GM12872 (cell line): ENCODE measurements at regions not wholly inside any gene's neighbourhood (a gene's known extent, or its start where the extent isn't known, plus 50 kb on each side); places are given as distances from the start of the nearest gene placed in this dataset.

Source experiments
- TF ChIP-seq, protein P1 (sequence below): IDR thresholded peaks from 3 replicates; pipeline ENCODE4 v1.5.1; 2011; ENCODE audit warnings: low read depth, mild to moderate bottlenecking, low read length, moderate library complexity; ENCODE audit not compliant: insufficient read depth

DNA sequence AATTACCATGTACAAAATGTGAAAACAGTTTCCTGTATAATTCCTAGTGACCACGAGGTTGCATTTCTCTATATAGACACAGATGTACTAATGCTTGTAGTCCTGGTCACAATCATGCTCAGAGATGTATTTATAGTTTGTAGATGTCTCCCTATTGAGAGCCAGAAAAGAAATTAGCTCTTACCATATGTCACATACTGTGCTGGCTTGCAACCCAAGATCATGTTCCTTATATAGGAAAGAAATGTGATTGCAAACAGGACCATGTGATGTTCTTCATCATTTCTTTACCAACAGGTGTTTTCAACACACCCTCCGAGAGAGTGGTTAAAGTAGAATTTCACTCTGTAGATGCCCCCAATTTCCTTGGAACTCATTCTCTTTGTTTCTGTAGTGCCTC lies 369.4 kb downstream of the CBLN4 start:
- TF ChIP-seq, protein P1, sequence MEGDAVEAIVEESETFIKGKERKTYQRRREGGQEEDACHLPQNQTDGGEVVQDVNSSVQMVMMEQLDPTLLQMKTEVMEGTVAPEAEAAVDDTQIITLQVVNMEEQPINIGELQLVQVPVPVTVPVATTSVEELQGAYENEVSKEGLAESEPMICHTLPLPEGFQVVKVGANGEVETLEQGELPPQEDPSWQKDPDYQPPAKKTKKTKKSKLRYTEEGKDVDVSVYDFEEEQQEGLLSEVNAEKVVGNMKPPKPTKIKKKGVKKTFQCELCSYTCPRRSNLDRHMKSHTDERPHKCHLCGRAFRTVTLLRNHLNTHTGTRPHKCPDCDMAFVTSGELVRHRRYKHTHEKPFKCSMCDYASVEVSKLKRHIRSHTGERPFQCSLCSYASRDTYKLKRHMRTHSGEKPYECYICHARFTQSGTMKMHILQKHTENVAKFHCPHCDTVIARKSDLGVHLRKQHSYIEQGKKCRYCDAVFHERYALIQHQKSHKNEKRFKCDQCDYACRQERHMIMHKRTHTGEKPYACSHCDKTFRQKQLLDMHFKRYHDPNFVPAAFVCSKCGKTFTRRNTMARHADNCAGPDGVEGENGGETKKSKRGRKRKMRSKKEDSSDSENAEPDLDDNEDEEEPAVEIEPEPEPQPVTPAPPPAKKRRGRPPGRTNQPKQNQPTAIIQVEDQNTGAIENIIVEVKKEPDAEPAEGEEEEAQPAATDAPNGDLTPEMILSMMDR, result no peak

DNA sequence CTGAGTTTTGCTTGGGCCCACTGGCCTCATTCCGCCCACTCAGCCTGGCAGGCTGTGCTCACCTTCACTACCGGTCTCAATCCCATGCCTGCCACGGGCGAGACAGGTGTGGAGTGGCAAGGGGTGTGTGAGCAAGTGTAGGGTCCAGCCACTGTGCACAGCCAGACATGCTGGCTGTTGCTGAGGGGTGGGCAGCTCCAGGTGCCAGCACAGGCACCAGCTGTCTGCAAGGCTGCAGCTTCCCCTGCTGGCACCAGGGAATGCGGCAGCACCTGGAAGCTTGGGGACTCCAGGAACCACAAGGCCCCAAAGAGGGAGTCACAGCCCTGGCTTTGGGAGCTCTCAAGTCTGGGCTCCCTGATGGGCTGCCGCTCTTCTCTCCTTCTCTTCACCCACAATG lies 372.7 kb downstream of the CBLN4 start:
- TF ChIP-seq, protein P1, result no peak

DNA sequence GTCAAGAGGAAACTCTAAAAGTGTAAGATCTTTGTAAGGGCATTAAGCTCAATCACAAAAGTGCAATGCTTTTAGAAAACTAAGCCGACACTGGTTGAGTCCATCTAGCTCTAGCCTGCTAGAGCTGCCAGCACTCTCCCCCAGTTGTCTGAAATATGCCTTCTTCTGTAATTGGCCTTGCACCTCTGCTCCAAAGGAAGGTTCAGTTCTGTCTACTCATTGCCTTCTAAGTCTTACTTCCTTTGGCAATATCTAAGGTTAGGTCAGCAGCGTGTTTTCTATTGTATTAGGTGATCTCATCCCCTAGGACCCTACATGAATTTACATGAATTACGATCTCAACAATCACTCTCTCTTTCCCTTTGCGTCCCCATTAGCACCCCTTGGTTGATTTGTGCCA lies 378.6 kb downstream of the CBLN4 start:
- TF ChIP-seq, protein P1, result no peak

DNA sequence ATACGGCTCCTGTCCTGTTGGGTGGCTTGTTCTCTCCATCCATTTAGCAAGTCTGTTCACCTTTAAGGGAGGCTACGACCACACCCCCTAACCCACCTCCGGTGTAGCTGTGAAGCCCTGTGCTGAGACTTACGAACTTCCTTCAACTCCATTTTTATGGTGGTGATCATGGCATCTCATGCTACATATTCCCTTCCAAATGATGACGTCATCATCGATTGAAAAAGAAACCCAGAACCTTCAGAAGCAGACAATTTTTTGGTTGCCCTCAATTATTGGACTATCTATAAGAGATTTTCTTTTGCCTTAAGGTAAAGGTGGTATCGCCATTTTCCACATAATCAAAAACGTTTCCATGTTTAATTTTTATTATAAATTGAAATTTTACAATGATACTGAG lies 389.0 kb downstream of the CBLN4 start:
- TF ChIP-seq, protein P1, result no peak

DNA sequence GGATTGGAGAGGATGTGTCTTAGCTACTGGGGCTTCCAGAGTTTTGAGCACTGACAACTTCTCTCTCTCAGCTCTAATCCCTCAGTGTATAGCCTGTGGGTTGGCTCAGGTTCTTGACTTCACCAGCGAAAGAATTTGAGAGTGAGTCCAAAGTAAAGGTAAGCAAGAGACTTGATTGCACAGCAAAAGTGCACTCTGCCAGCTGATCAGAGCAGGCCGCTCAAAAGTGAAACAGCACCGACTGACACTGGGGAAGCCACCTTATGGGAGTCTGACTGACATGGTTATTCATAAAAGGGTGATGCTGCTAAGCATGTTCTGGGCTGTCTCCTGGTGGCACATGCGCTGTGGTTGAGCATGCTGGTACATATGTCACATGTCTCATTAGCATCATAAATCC lies 389.5 kb downstream of the CBLN4 start:
- TF ChIP-seq, protein P1, result no peak

DNA sequence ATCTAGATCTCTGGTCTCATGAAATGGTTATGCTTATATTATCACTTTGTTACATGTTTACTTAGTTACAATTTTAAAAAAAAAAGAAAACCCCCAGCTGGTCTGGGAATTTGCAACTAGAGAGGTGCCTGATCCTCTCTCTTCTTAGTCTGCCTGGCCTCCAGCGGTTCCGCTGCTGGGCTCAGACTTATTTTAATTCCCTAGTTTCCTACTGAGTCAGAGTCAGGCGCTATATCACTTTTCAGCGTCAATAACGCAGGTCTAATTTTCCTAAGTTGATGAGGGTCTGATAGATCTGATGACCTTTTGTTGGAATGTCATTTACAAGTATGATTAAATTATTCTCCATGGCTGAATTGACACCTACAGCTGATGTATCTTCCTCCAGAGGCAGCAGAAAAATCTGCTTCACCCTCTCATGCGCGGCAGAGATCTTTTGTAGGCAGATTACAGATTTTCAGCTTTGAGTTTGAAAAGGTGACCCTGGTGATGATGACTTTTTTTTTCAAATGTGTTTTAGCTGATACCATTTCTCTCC lies 391.0 kb downstream of the CBLN4 start:
- TF ChIP-seq, protein P1, result no peak

DNA sequence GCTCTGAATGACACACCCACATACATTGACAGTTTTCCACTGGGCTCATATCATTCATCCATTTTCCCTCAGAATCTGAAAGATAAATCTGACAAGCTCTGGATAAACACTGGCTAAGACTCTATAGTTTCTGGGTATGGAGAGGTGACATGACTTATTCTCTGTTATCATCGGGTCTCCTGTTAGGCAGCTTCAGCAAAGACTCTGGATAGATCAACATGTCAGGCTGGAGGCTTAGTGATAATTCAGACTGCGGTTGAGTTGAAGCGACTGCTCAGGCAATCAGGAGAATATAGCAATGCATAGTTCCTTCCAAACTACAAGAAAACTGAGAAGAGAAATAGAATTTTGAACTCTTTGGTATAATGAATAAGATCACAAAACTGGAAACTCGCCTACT lies 394.6 kb downstream of the CBLN4 start:
- TF ChIP-seq, protein P1, result no peak
